PFSK-1 (cell line): ENCODE measurements at regions not wholly inside any gene's neighbourhood (a gene's known extent, or its start where the extent isn't known, plus 50 kb on each side); places are given as distances from the start of the nearest gene placed in this dataset.

ENCODE experiments used
- FOXP2 ChIP-seq: optimal IDR thresholded peaks from 2 replicates; pipeline ENCODE3; 2011; ENCODE audit warnings: borderline replicate concordance, control low read depth, inconsistent platforms; ENCODE audit not compliant: insufficient read depth; ENCODE audit errors: extremely low read length, extremely low read depth
- POLR2AphosphoS5 ChIP-seq: IDR thresholded peaks from 2 replicates; pipeline ENCODE4 v1.6.1; 2012; ENCODE audit warnings: low read depth, mild to moderate bottlenecking, control low read depth, low read length, moderate library complexity
- SIN3A ChIP-seq: IDR thresholded peaks from 2 replicates; pipeline ENCODE4 v1.6.1; 2012; ENCODE audit warnings: mild to moderate bottlenecking, low read length, moderate library complexity, borderline replicate concordance; ENCODE audit not compliant: insufficient read depth
- TAF1 ChIP-seq: IDR thresholded peaks from 2 replicates; pipeline ENCODE4 v1.6.1; 2012; ENCODE audit warnings: low read length, control low read depth, borderline replicate concordance; ENCODE audit not compliant: insufficient read depth
- TF ChIP-seq, protein P1 (sequence below), 2 experiments: IDR thresholded peaks; 2 replicates each; pipeline versions ENCODE4 v1.6.1 to v1.8.0; 2011 to 2012; ENCODE audit warnings: low read depth in 2 of 2, low read length in 2 of 2, control low read depth in 1 of 2, inconsistent platforms in 1 of 2, mild to moderate bottlenecking in 1 of 2, moderate library complexity in 1 of 2; ENCODE audit not compliant: insufficient read depth in 1 of 2

DNA sequence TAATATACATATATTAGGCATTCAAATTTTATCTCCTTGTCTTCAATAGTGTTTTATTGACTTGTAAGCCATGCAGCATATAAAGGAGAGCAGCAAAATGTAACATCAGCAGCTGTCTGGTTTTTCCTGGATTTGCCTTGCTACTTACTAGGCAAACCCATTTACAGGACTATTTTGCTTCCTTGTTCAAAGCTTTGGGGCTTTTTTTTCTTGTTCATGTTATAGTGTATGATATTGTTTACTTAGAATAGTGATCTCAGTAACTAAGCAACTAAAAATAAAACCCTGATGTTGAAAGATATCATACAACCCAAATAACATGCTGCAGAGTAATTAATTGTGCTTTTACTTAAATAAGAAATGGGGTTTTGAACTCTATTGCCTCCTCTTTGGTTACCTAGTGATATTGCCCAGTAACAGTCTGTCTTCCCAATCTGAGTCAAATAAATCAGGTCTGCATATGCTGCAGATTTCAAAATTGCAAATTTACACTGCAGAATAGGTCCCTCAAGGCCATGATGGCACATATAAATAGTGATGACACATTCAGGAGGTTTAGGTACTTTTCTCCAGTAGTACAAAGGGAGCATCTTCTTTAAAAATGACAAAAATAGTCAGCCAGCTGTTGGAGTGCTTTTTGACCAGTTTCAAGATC is 578.1 kb upstream of the NECTIN3 start:
- TF ChIP-seq FOXP2 (no peak), SIN3A (no peak), POLR2AphosphoS5 (no peak), TAF1 (no peak)
- TF ChIP-seq, protein P1, sequence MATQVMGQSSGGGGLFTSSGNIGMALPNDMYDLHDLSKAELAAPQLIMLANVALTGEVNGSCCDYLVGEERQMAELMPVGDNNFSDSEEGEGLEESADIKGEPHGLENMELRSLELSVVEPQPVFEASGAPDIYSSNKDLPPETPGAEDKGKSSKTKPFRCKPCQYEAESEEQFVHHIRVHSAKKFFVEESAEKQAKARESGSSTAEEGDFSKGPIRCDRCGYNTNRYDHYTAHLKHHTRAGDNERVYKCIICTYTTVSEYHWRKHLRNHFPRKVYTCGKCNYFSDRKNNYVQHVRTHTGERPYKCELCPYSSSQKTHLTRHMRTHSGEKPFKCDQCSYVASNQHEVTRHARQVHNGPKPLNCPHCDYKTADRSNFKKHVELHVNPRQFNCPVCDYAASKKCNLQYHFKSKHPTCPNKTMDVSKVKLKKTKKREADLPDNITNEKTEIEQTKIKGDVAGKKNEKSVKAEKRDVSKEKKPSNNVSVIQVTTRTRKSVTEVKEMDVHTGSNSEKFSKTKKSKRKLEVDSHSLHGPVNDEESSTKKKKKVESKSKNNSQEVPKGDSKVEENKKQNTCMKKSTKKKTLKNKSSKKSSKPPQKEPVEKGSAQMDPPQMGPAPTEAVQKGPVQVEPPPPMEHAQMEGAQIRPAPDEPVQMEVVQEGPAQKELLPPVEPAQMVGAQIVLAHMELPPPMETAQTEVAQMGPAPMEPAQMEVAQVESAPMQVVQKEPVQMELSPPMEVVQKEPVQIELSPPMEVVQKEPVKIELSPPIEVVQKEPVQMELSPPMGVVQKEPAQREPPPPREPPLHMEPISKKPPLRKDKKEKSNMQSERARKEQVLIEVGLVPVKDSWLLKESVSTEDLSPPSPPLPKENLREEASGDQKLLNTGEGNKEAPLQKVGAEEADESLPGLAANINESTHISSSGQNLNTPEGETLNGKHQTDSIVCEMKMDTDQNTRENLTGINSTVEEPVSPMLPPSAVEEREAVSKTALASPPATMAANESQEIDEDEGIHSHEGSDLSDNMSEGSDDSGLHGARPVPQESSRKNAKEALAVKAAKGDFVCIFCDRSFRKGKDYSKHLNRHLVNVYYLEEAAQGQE (IDR thresholded peaks at IDR 0.05; ENCODE audit: insufficient read depth in 1 of 2, low read depth in 2 of 2, low read length in 2 of 2) = no peak

DNA sequence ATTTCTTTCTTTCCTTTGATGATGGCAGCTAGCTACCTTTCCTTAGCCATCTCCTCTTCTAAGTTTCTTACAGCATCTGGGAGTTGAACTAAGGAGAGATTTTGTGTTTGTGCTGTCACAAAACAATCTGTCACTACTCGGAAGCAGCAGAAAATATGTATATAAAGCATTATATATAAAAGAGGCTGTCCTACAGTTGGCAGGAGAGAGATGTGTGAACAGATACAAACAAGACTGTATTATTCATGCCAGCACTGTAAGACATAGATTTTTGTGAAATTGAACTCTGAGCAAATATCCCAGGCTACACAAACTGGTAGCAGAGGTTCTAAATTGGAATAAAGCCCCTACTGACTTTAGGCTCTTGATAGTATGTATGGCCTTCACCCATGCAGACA is 577.5 kb upstream of the NECTIN3 start:
- TF ChIP-seq, protein P1 (IDR thresholded peaks at IDR 0.05; ENCODE audit: insufficient read depth in 1 of 2, low read depth in 2 of 2, low read length in 2 of 2) = no peak
- TF ChIP-seq POLR2AphosphoS5 (no peak), SIN3A (no peak), TAF1 (no peak), FOXP2 (no peak)

DNA sequence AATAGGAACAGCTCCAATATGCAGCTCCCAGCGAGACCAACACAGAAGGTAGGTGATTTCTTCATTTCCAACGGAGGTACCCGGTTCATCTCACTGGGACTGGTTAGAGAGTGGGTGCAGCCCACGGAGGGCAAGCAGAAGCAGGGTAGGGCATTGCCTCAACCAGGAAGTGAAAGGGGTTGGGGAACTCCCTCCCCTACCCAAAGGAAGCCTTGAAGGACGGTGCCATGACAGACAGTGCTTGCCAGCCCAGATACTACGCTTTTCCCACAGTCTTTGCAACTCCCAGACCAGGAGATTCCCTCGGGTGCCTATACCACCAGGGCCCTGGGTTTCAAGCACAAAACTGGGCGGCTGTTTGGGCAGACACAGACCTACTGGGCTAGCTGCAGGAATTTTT is 576.9 kb upstream of the NECTIN3 start:
- no peak for TF ChIP-seq FOXP2
- no peak for TF ChIP-seq TAF1
- TF ChIP-seq SIN3A = no peak
- TF ChIP-seq, protein P1 (IDR thresholded peaks at IDR 0.05; ENCODE audit: insufficient read depth in 1 of 2, low read depth in 2 of 2, low read length in 2 of 2) = no peak
- no peak for TF ChIP-seq POLR2AphosphoS5

DNA sequence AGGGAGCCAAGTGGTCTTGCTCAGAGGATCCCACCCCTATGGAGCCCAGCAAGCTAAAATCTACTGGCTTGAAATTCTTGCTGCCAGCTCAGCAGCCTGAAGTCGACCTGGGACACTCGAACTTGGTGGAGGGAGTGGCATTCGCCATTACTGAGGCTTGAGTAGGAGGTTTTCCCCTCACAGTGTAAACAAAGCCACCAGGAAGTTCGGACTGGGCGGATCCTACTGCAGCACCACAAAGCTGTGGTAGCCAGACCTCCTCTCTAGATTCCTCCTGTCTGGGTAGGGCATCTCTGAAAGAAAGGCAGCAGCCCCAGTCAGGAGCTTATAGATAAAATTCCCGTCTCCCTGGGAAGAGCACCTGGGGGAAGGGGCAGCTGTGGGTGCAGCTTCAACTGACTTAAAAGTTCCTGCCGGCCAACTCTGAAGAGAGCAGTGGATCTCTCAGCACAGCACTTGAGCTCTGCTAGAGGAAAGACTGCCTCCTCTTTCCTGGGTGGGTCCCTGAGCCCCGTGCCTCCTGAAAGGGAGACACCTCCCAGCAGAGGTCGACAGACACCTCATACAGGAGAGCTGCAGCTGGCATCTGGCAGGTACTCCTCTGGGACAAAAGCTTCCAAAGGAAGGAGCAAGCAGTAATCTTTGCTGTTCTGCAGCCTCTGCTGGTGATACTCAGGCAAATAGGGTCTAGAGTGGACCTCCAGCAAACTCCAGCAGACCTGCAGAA is 576.3 kb upstream of the NECTIN3 start:
- no peak for TF ChIP-seq FOXP2
- TF ChIP-seq, protein P1 (IDR thresholded peaks at IDR 0.05; ENCODE audit: insufficient read depth in 1 of 2, low read depth in 2 of 2, low read length in 2 of 2) = no peak
